ENCODE measurements at regions not wholly inside any gene's neighbourhood (a gene's known extent, or its start where the extent isn't known, plus 50 kb on each side); places are given as distances from the start of the nearest gene placed in this dataset.
A peak's percentile ranks its signal among the peaks of the same experiment; 100 is the strongest.

DNA sequence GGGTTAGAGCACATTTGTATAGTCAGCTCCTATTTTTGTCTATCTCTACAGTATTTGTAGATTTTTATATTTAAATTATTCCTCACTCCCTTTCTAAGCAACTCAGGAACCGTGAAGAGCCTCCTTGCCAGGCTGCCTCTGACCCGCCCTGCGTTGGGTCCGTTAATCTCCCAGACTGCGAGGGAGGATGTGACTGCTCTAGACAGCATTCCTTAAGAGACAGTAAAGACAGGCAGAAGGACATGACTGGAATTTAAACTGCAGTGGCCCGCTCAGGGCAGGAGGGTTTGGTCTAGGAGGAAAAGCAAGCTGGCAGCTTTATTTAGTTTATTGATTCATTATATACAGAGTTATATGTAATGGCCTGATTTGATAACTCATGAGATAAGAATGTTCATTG is 413.7 kb downstream of the TMEM135 start:
- TF ChIP-seq POLR2AphosphoS5 (IDR thresholded peaks at IDR 0.05; ENCODE audit: low read depth) (no peak), ZNF331 (CRISPR knock-in tag; IDR thresholded peaks at IDR 0.05; ENCODE audit: low read depth) (no peak), EZH2phosphoT487 (IDR thresholded peaks at IDR 0.05; ENCODE audit: unreplicated experiment) (no peak), STAT1 (IDR thresholded peaks at IDR 0.05; ENCODE audit: unreplicated experiment) (no peak), ZNF114 (CRISPR knock-in tag; IDR thresholded peaks at IDR 0.05) (no peak), CREB1 (CRISPR knock-in tag; IDR thresholded peaks at IDR 0.05; ENCODE audit: low read depth) (no peak)
- TF ChIP-seq, protein P1, sequence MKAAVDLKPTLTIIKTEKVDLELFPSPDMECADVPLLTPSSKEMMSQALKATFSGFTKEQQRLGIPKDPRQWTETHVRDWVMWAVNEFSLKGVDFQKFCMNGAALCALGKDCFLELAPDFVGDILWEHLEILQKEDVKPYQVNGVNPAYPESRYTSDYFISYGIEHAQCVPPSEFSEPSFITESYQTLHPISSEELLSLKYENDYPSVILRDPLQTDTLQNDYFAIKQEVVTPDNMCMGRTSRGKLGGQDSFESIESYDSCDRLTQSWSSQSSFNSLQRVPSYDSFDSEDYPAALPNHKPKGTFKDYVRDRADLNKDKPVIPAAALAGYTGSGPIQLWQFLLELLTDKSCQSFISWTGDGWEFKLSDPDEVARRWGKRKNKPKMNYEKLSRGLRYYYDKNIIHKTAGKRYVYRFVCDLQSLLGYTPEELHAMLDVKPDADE (IDR thresholded peaks at IDR 0.05) = no peak
- no peaks in the 10 kb centered on the region for H3K4me1 Mint-ChIP-seq
- peaks cover 3% of the 10 kb centered on the region; the same call in 1 of the 2 replicates for H3K4me1 ChIP-seq (ENCODE audit: insufficient read depth)
- DNase-seq (ENCODE audit: low spot score) (peak; percentile 30), ATAC-seq (peak; percentile 58)
- H4K20me1 ChIP-seq (replicated peaks; ENCODE audit: insufficient read depth) = no peaks in the 10 kb centered on the region; the same call in 1 of the 2 replicates
- H3K9me3 Mint-ChIP-seq = no peaks in the 10 kb centered on the region
- H3K27me3 Mint-ChIP-seq (ENCODE audit: insufficient read depth, low read depth, poor library complexity) = no peaks in the 10 kb centered on the region
- no peaks in the 10 kb centered on the region for H3F3A ChIP-seq (replicated peaks; ENCODE audit: low read depth)
- no peaks in the 10 kb centered on the region for H3K27me3 ChIP-seq (ENCODE audit: insufficient read depth)
- H2AFZ ChIP-seq = no peak overlapping the region
- H3K36me3 Mint-ChIP-seq (ENCODE audit: low read depth) = no peaks in the 10 kb centered on the region
- H3K36me3 ChIP-seq (ENCODE audit: insufficient read depth) = no peaks in the 10 kb centered on the region
- H3K4me3 ChIP-seq = no peak overlapping the region
- H3K4me3 Mint-ChIP-seq = no peak overlapping the region
- H3K4me2 ChIP-seq = no peak overlapping the region
- H3K27ac Mint-ChIP-seq = no peak overlapping the region
- 0 out of 2 replicates have a peak, but pooled peaks cover 2% of the 10 kb centered on the region for H3K9me2 ChIP-seq (ENCODE audit: insufficient read depth)
- no peaks in the 10 kb centered on the region for H3K79me2 ChIP-seq (replicated peaks; ENCODE audit: insufficient read depth)
- H3K27ac ChIP-seq (ENCODE audit: low read depth) = no peak overlapping the region

DNA sequence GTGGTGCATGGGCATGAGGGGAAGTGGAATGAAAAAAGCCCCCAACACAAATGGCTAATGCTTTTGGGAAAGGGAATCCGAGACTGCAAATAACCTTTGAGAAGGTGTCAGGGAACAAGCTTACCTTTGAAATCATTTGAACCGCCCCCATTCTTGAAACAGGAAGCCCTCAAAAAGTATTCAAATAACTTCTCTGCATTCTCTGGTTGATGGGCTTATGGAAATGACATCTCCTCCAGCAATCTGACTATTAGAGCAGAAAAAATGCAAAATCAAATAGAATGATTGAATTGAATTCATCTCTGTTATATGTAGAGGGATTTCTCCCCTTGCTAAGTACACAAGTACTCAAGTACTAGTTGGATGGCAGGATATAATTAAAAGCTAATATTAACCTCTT is 409.9 kb downstream of the TMEM135 start:
- no peaks in the 10 kb centered on the region for H3K27me3 Mint-ChIP-seq (ENCODE audit: insufficient read depth, low read depth, poor library complexity)
- Histone ChIP-seq H3K27ac (ENCODE audit: low read depth) (no peak overlapping the region), H3K79me2 (replicated peaks; ENCODE audit: insufficient read depth) (no peaks in the 10 kb centered on the region), H3K9me2 (ENCODE audit: insufficient read depth) (0 out of 2 replicates have a peak, but pooled peaks cover 2% of the 10 kb centered on the region), H3K27me3 (ENCODE audit: insufficient read depth) (no peaks in the 10 kb centered on the region), H3F3A (replicated peaks; ENCODE audit: low read depth) (no peaks in the 10 kb centered on the region), H3K4me2 (no peak overlapping the region), H4K20me1 (replicated peaks; ENCODE audit: insufficient read depth) (no peaks in the 10 kb centered on the region; the same call in 1 of the 2 replicates), H3K4me3 (no peak overlapping the region), H3K4me1 (ENCODE audit: insufficient read depth) (peaks cover 3% of the 10 kb centered on the region; the same call in 1 of the 2 replicates), H3K36me3 (ENCODE audit: insufficient read depth) (no peaks in the 10 kb centered on the region), H2AFZ (0 out of 2 replicates have a peak overlapping the region, but pooled peaks have one; percentile 52)
- no peak for ATAC-seq
- no peaks in the 10 kb centered on the region for H3K36me3 Mint-ChIP-seq (ENCODE audit: low read depth)
- DNase-seq (ENCODE audit: low spot score) = no peak
- H3K4me1 Mint-ChIP-seq = no peaks in the 10 kb centered on the region
- H3K9me3 Mint-ChIP-seq = no peaks in the 10 kb centered on the region
- no peak overlapping the region for H3K27ac Mint-ChIP-seq
- no peak overlapping the region for H3K4me3 Mint-ChIP-seq
- TF ChIP-seq ZNF114 (CRISPR knock-in tag; IDR thresholded peaks at IDR 0.05) (no peak), STAT1 (IDR thresholded peaks at IDR 0.05; ENCODE audit: unreplicated experiment) (no peak), CREB1 (CRISPR knock-in tag; IDR thresholded peaks at IDR 0.05; ENCODE audit: low read depth) (no peak), NANOG (IDR thresholded peaks at IDR 0.05; ENCODE audit: borderline replicate concordance) (no peak)
- TF ChIP-seq, protein P2, sequence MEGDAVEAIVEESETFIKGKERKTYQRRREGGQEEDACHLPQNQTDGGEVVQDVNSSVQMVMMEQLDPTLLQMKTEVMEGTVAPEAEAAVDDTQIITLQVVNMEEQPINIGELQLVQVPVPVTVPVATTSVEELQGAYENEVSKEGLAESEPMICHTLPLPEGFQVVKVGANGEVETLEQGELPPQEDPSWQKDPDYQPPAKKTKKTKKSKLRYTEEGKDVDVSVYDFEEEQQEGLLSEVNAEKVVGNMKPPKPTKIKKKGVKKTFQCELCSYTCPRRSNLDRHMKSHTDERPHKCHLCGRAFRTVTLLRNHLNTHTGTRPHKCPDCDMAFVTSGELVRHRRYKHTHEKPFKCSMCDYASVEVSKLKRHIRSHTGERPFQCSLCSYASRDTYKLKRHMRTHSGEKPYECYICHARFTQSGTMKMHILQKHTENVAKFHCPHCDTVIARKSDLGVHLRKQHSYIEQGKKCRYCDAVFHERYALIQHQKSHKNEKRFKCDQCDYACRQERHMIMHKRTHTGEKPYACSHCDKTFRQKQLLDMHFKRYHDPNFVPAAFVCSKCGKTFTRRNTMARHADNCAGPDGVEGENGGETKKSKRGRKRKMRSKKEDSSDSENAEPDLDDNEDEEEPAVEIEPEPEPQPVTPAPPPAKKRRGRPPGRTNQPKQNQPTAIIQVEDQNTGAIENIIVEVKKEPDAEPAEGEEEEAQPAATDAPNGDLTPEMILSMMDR (conservative IDR thresholded peaks at IDR 0.05; ENCODE audit: low read depth in 2 of 2) = no peak
- TF ChIP-seq, protein P3, sequence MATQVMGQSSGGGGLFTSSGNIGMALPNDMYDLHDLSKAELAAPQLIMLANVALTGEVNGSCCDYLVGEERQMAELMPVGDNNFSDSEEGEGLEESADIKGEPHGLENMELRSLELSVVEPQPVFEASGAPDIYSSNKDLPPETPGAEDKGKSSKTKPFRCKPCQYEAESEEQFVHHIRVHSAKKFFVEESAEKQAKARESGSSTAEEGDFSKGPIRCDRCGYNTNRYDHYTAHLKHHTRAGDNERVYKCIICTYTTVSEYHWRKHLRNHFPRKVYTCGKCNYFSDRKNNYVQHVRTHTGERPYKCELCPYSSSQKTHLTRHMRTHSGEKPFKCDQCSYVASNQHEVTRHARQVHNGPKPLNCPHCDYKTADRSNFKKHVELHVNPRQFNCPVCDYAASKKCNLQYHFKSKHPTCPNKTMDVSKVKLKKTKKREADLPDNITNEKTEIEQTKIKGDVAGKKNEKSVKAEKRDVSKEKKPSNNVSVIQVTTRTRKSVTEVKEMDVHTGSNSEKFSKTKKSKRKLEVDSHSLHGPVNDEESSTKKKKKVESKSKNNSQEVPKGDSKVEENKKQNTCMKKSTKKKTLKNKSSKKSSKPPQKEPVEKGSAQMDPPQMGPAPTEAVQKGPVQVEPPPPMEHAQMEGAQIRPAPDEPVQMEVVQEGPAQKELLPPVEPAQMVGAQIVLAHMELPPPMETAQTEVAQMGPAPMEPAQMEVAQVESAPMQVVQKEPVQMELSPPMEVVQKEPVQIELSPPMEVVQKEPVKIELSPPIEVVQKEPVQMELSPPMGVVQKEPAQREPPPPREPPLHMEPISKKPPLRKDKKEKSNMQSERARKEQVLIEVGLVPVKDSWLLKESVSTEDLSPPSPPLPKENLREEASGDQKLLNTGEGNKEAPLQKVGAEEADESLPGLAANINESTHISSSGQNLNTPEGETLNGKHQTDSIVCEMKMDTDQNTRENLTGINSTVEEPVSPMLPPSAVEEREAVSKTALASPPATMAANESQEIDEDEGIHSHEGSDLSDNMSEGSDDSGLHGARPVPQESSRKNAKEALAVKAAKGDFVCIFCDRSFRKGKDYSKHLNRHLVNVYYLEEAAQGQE (IDR thresholded peaks at IDR 0.05; ENCODE audit: unreplicated experiment) = no peak
- TF ChIP-seq, protein P1 (IDR thresholded peaks at IDR 0.05) = no peak

All from GM23338 (cell line).